COLO668 (cell line): ENCODE measurements at regions not wholly inside any gene's neighbourhood (a gene's known extent, or its start where the extent isn't known, plus 50 kb on each side); places are given as distances from the start of the nearest gene placed in this dataset.
"Not testable (repeated sequence)": the region's sequence is repeated elsewhere in the genome, so short reads cannot be mapped to it uniquely, and the experiment has no call there.

Source experiments
- DNase-seq: peaks from one replicate; lab custom pipeline; 2025; ENCODE audit not compliant: unreplicated experiment; lab: John Stamatoyannopoulos, UW

GRCh38 chr7:69078997-69079769 is 519.1 kb upstream of the AUTS2 start:
- no peak for DNase-seq

GRCh38 chr7:69087281-69087680 is 511.0 kb upstream of the AUTS2 start:
- not testable (repeated sequence) for DNase-seq

GRCh38 chr7:69088185-69088584 is 510.1 kb upstream of the AUTS2 start:
- no peak for DNase-seq

GRCh38 chr7:69090936-69091335 is 507.3 kb upstream of the AUTS2 start:
- DNase-seq: no peak

GRCh38 chr7:69091521-69091920 is 506.8 kb upstream of the AUTS2 start:
- DNase-seq: no peak

- DNase-seq: no peak
Observed at GRCh38 chr7:69095127-69095526, 503.1 kb upstream of the AUTS2 start.

- DNase-seq: no peak
Observed at GRCh38 chr7:69095649-69096048, 502.6 kb upstream of the AUTS2 start.

- no peak for DNase-seq
Observed at GRCh38 chr7:69104023-69104422, 494.3 kb upstream of the AUTS2 start.

GRCh38 chr7:69105092-69105491 is 493.2 kb upstream of the AUTS2 start:
- DNase-seq: no peak

- no peak for DNase-seq
Observed at GRCh38 chr7:69105981-69106380, 492.3 kb upstream of the AUTS2 start.

- not testable (repeated sequence) for DNase-seq
Observed at GRCh38 chr7:69106449-69106848, 491.8 kb upstream of the AUTS2 start.

GRCh38 chr7:69106946-69107345 is 491.3 kb upstream of the AUTS2 start:
- DNase-seq: not testable (repeated sequence)

- DNase-seq: no peak
Observed at GRCh38 chr7:69108097-69108496, 490.2 kb upstream of the AUTS2 start.

- DNase-seq: no peak
Observed at GRCh38 chr7:69109246-69109645, 489.0 kb upstream of the AUTS2 start.

GRCh38 chr7:69109879-69110278 is 488.4 kb upstream of the AUTS2 start:
- no peak for DNase-seq

GRCh38 chr7:69110450-69111050 is 487.7 kb upstream of the AUTS2 start:
- DNase-seq: no peak

- no peak for DNase-seq
Observed at GRCh38 chr7:69114374-69114773, 483.9 kb upstream of the AUTS2 start.

GRCh38 chr7:69115788-69116187 is 482.5 kb upstream of the AUTS2 start:
- DNase-seq: no peak

GRCh38 chr7:69116196-69116595 is 482.1 kb upstream of the AUTS2 start:
- not testable (repeated sequence) for DNase-seq

- no peak for DNase-seq
Observed at GRCh38 chr7:69122953-69123352, 475.3 kb upstream of the AUTS2 start.

GRCh38 chr7:69126896-69127479 is 471.3 kb upstream of the AUTS2 start:
- no peak for DNase-seq

- no peak for DNase-seq
Observed at GRCh38 chr7:69129524-69129923, 468.8 kb upstream of the AUTS2 start.
